HG03175 (cell line): ENCODE measurements at regions not wholly inside any gene's neighbourhood (a gene's known extent, or its start where the extent isn't known, plus 50 kb on each side); places are given as distances from the start of the nearest gene placed in this dataset.

ENCODE experiments used
- ATAC-seq: cut with Tn5 transposase; IDR thresholded peaks from one replicate; pipeline ENCODE4 v1.9.1; 2021; ENCODE audit warnings: mild to moderate bottlenecking, moderate library complexity; ENCODE audit not compliant: unreplicated experiment

DNA sequence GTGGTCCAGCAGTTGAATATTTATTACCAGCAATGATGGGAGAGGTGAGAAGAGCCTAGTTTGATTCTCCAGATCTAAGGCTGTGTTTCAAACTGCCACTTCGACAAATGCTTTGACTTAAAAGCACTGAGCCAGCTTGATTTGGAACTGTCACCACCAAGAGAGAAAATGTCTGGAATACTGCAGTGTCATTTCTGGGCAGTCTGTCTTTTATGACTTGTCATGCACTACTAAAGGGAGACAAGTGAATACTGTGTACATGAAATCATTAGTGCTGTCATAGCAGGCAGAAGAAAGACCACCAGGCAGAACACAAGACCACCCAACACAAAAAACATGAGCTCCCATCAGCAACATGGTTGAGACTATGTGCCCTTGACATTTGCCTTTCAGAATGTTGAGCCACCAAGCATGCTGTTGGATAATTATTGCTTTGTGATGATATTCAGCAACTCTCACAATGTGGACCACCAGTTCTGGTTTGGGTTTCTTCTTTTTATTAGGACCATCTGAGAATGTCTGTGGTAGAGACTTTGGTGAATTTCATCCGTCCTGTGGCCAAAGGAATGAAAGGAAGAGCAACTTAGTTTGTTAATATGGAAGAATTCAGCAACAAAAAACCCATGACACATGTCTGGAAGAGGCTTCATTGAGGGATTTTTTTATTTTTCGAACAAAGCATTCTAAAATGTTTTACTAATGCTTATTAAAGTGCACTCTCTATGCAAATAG is 125.8 kb downstream of the NTMT2 start:
- no peak for ATAC-seq

DNA sequence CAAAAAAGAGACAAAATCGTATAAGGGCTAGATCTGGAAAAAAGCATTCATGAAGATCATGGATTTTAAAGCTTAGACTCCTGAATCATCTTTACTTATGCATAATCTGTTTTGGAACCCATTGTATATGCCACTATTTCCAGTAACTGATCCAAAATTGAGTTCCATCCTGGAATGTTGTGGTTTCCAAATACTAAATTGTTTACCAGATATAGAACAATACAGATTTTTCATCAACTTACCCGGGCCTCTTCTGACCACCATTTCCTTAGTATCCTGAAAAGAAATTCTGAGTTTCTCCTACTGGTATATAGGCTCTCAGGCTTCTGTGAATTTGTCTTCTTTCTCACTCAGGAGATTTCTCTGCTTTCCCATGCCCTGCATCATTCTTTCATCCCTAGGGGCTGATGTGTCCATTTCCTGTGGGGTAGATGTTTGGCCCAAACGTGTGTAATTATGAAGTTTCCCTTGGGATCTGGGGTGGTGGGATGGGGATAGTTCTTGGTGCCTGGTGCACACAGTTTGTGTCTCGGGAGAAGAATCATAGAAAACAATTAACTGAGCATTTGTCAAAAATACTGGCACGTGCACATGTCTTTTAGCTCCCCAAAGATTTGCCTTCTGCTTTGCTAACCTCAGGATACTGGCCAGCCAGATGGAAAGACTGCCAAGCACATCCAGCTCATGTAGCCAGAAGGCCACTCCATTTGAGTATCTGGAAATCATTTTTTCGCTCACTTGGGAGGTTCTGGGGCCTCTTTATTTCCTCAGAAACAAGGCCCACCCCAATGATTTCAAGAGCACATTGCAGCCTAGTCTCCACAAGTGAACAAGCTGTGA is 127.8 kb downstream of the NTMT2 start:
- no peak for ATAC-seq

DNA sequence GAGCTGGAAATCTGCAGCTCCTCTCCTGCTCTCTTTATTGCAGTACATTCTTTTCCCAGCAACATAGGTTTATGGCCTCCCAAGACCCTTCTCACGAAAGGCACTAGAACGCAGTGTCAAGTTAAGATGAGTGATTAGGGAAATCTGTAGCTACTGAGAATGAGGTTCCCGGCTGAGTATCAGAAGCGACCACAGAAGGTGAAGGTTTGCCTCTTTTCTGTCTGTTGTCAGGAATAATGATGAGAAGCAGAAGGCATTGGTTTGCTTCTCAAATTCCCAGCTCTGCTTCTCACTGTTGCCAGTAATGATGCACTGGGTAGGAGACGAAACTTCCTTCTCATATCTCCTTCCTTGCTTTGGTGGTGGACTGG is 128.4 kb downstream of the NTMT2 start:
- no peak for ATAC-seq

DNA sequence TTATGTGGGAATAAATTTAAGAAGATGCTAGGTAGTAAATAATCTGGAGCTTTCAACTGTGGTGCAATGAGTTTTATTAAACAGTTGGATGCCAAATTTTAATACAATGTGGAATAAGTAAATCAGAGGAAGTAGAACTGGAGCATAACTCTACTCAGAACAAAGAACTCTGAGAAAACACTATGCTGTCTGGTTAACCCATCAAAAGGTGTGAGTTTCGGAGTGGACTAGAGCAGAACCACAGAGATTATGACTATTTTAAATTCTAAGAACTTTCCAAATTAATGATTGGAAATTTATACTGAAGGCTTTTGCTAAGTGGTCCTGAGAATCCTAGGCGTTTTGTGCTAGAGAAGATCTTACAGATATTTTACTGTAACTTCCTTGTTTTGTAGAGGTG is 132.2 kb downstream of the NTMT2 start:
- no peak for ATAC-seq

DNA sequence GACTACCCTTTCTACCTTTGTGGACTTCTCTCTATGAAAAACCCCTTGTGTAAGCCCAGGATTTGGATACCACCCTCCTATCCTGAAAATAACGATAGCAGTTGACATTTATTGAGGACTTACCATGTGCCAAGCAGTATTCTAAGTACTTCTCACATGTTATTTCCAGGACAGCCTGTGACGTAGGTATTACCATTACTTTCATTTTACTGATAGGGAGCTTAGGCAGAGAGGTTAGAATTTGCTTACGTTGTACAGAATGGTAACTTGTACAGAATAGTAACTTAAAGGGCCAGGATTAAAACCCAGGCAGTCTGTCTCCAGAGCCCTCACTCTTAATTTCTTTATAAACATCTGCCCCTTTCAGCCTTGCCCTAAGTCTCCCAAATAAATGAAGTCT is 138.3 kb downstream of the NTMT2 start:
- ATAC-seq: no peak

DNA sequence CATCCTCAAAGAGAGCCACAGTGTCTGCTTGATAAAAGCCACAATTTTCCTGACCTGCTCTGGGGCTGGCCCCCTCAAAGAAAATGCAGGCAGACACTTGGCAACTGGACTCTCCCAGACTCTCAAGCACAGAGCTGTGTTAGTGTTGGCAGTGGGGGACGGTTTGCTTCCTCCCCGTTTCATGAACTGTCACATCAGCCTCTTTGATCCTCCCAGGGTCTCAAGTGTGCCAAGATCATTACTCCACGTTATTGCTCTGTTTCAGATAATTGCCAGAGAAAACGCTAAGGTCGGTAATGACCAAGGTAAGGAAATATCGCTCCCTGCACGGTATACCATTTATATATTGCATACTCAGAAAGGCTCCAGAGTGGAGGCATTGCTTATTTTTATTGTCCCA is 138.8 kb downstream of the NTMT2 start:
- no peak for ATAC-seq

DNA sequence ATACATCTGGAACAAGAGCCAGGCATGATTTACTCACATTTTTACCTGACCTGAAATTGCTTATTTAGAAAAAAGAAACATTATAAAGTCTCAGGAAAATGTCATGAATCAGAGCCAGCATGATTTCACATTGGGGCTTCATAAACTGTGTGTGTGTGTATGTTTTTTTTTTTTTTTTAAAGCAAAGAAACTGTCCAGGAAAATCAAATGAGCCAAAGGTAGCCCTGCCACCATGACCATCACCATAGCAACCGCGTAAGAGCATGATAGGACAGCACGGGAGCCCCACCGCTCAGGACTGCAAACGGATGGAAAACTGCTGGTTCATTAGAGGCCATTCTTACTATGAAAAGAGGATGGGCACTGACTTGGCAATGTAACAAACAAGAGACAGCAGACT is 139.2 kb downstream of the NTMT2 start:
- no peak for ATAC-seq

DNA sequence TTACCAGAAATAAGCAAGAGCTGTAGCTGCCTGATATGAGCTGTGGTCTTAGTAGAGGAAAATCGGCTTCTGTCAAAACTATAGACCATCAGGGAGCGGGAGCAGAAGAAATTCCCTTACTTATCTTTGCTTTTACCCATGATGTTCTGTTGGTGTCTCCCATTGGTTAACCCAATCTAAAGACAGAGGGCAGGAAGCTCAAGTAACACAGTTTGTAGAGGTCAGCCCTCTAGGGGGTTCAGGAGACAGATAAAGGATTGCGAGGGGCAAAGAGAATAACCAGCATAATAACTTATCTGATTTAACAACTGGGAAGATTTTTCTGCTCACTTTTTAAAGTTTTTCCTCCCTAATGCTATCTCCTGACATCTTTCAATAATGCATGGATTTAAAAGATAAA is 142.4 kb downstream of the NTMT2 start:
- no peak for ATAC-seq

DNA sequence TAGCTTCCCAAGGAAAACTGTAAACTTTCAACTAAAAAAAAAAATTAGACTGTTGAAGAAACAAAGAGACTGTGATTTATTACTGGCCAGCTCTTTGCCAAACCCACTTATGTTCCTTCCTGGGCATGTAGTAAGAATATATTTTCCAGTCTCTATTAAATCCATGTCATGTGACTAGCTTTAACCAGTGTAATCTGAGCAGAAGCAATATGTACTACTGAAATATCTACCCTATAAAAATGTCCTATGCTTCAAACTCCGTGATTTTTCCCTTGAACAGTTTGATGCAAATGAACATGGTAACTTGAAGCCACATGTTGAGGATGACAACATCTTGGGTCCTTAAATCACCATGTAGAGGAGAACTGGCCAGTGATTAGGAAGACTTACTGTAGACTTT is 144.5 kb downstream of the NTMT2 start:
- no peak for ATAC-seq

DNA sequence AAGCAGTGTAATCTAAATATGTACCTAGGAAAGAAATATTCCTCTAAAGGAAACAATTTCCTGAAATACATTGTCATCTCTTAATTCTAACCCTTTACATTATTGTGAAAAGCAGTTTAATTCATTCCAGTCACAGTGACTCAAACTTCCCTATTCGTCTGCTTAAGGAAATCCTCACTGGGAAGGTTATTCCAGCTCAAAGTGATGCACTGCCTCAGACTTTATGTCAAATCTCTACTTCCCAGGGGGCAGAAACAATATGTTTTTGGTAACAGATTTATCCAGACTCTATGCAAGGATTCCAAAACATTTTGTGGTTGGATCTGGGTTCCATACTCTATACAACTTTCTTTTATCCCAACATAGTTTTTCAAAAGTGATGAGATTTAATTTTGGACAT is 145.2 kb downstream of the NTMT2 start:
- no peak for ATAC-seq

DNA sequence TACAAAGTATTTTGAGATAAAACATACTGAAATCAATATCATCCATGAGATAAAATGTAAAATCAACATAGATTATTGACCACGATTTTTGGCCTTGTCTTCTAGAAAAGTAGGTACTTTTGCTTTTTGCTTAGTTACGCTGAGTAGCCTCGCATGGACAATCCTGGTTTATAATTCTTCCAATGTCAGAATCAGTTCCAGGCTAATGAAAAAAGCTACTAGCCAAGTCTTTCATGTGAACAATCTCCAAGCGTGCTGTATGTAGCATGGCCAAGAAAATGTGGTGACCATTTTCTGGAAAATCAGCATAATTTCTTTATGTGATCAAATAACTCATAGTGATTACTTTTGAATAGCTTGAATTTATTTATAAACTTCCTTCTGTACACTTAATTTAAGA is 145.8 kb downstream of the NTMT2 start:
- no peak for ATAC-seq

DNA sequence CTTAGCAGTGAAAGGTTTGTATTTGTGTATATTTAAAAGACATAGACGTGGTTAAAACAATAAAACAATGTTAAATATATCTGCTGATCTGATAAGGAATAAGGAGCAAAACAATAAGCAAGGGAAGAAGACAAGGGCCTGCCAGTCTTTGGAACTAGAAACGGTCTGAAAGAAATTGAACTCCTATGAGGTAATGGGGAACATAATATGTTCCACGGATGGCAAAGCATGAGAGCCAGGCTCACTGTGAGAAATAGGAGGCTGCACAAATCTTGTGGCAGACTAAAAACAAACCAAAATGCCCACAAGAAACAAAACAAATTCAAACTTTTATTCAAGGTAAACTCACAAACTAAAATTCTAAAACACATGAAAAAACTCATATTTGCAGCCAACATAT is 150.5 kb downstream of the NTMT2 start:
- ATAC-seq: no peak

DNA sequence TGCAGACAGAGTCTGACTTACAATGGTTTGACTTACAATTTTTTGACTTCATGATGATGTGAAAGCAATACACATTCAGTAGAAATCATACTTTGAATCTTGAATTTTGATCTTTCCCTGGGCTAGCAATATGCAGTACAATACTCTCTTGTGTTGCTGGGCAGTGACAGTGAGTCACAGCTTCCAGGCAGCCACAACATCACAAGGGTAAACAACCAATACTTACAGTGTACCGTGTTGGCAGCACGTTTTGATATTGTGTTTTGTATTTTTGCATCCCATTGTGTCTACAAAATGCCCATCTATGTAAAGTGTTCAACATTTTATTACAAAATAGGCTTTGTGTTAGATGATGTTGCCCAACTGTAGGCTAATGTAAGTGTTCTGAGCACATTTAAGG is 150.9 kb downstream of the NTMT2 start:
- no peak for ATAC-seq

DNA sequence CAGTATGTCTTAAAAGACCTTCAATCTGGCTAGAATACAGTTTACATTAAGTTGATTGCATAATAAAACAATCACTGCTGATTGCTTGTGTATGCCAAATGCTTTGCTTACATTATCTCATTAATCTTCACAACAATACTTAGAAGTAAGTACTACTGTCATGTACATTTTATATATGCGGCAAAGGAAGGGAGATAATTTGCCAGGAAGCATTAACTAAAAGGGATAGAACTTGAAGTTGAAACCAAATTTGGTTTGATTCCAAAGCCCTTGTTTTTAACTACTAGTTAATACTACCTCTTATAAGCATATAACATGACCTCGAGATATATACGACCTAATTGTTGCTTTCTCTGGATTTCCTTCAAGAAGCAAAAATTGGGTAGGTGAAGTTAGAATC is 155.8 kb downstream of the NTMT2 start:
- ATAC-seq: no peak

DNA sequence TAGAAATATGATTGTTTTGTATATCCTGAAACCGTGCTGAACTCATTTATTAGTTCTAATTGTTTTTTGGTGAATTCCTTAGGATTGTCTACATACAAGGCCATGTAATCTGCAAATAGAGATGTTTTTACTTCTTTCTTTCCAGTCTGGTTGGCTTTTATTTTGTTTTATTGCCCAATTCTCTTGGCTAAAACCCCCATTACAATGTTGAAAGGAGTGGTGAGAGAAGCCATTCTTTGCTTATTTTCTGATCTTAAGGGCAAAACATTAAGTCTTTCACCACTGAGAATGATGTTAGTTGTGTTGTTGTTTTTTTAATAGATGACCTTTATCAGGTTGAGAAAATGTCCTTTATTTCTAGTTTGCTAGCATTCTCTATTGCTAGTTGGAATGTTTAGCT is 157.3 kb downstream of the NTMT2 start:
- no peak for ATAC-seq

DNA sequence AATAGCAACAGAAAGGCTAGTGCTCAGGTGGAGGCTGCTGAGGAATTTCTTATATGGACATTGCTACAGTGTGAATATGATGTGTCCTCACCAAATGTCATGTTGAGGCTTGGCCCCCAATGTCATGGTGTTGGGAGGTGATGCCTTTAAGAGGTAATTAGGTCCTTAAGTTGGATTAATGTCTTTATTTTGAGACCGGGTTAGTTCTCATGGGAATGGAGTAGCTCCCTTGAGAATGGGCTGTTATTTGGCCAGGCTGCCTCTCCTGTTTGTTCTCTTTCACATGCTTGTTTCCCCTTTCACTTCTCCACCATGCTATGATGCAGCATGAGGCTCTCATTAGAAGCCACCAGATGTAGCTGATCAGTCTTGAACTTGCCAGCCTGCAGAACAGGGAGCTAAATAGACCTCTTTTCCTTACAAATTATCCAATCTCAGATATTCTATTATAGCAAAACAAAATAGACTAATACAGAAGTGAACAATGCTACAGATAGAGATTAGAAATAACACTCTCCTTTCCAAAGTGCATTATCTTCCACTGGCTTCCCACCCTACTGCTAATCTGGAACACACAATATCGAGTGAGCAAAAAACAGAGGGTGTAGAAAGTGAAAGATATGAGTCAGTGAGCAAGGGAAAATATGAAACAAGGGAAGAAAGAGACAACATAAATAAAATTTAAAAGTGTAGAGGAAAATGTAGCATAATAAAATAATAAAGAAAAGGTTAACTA is 160.2 kb downstream of the NTMT2 start:
- no peak for ATAC-seq

DNA sequence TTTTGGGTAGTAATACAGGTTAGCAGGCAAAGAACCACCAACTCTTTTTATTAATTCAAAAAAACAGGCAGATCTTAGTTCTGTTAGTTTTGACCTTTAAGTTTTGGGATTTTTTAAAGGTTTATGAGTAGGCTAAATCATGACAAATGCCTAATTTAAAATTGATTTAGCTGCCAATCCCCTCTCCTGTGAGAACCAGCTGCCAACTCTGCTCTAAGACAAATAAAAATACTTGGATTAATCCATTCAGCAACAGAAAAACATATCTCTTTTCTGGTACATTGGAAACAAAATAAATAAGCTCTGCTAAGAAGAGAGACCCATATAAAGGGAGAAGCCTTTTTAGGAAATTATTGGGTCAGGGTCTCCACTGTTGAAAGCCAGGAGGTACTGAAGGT is 160.8 kb downstream of the NTMT2 start:
- ATAC-seq: no peak

DNA sequence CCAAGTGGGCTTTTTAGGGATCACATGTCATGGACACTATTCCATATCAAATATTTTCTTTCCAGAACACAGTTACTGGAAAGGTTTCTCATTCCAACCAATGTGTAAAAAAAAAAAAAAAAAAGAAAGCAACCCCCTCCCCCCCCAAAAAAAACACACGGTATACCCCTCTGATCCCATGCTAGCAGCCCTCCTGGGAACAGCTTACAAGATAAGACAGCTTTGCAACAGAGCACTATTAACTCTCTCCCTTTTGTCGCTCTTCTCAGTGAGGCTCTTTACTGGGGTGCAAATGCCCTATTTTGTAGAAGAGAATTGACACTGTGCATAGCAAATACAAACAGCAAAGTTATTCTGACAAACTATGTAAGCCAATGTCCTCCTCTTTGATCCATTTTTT is 161.2 kb downstream of the NTMT2 start:
- no peak for ATAC-seq

DNA sequence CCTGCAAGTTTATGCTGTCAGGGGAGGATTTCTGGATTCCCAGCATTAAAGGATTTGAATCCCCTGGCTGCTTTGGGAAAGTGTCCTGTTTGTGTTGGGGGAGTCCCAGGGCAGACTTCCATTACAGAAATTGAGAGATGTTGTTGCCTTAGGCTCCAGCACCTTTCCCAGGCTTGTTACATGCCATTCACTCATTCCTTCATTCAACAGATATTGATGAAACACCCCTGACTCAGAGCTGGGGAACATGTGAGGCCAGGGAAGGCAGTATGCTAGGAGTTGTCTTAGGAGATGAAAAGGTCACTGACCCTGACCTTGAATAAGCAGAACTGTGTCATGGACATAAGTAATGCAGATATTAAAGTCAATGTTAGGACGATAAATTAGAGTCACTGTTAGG is 161.7 kb downstream of the NTMT2 start:
- ATAC-seq: no peak

DNA sequence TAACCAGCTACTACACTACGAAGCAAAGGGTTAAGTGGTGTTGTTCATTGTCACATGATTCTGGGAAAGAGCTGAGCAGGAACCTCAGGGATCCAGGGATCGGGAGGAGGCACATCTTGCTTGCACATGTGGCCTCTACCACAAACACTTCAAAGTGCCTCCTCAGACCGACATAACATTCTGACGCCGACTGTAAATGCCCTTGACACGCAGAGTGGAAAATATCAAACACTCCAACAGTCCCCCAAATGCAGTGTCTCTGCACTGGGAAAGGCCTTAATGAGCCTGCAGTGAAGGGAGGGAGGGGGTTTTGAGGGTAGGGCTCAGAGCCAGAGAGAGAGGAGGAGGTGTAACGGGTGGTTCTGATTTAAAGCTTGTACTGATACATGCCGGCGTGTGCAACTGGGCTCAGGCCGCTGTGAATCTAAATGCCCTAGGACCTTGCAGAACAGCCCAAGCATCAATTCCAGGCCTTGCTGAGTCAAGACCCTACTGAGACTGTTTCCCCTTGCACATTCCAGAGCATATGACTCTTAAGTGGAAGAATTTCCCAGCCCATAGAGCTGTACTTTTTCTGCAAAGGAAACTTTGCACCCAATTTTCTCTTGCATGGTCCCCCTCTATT is 163.7 kb downstream of the NTMT2 start:
- ATAC-seq: no peak

DNA sequence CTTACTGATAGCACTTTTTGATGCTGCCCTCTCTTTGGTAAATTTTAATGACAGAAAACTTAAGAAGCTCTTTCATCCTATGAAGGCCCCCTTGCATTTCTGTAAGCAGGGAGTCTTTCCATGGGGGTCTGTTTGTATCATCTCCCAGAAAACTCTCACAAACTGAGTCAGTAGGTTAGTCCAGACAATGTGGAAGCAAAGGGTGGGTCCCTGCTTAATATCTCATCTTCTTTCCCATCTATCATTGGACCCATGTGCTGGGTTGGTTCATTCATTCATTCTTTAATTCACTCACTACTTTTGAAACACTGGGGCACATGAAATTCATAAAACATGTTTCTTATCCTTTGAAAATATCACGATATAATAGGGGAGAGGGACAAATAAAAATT is 164.3 kb downstream of the NTMT2 start:
- no peak for ATAC-seq

DNA sequence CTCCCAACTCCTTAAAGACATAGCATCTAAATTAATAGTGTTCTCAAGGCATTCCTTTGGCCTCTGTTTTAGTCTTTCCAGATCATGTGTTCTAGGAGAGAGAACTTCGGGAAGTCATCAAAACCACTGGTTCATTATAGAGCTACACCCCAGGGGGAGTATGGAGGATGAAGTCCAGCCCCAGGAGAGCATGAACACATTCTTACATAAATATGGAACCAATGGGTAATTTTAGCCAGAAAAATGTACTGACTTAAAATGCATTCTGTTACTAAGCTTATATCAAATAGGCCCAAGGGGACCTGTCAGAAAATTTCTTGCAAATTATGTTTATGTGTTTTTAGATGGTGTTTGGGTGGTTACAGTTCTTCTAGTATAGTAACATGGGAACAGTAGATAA is 165.2 kb downstream of the NTMT2 start:
- no peak for ATAC-seq
